Endothelial cell (in vitro differentiated cells): ENCODE measurements at regions not wholly inside any gene's neighbourhood (a gene's known extent, or its start where the extent isn't known, plus 50 kb on each side); places are given as distances from the start of the nearest gene placed in this dataset.

Source experiments
- DNase-seq: peaks from one replicate; pipeline ENCODE4 v3.0.0; 2021; ENCODE audit warnings: low spot score
- H3K27ac Mint-ChIP-seq: one replicate; pipeline ENCODE4 v1.8.0; 2021; ENCODE audit warnings: mixed read lengths, inconsistent platforms; ENCODE audit not compliant: unreplicated experiment
- H3K27me3 Mint-ChIP-seq: one replicate; pipeline ENCODE4 v1.8.0; 2021; ENCODE audit warnings: mild to moderate bottlenecking, moderate library complexity, mixed read lengths, inconsistent platforms; ENCODE audit not compliant: unreplicated experiment
- H3K36me3 Mint-ChIP-seq: one replicate; pipeline ENCODE4 v1.8.0; 2021; ENCODE audit warnings: mild to moderate bottlenecking, low read depth, mixed read lengths, inconsistent platforms; ENCODE audit not compliant: unreplicated experiment
- H3K4me1 Mint-ChIP-seq: one replicate; pipeline ENCODE4 v1.8.0; 2021; ENCODE audit warnings: mild to moderate bottlenecking, mixed read lengths, inconsistent platforms; ENCODE audit not compliant: unreplicated experiment
- H3K4me3 Mint-ChIP-seq: one replicate; pipeline ENCODE4 v1.8.0; 2021; ENCODE audit warnings: mild to moderate bottlenecking, mixed read lengths, inconsistent platforms; ENCODE audit not compliant: unreplicated experiment
- H3K9me3 Mint-ChIP-seq: one replicate; pipeline ENCODE4 v1.8.0; 2021; ENCODE audit warnings: mixed read lengths, inconsistent platforms; ENCODE audit not compliant: unreplicated experiment
- TF ChIP-seq, protein P1 (sequence below): fragments of 200-600 bp; sonication (generic); IDR thresholded peaks from one replicate; pipeline ENCODE4 v1.5.0; 2021; ENCODE audit warnings: antibody characterized with exemption; ENCODE audit not compliant: unreplicated experiment

DNA sequence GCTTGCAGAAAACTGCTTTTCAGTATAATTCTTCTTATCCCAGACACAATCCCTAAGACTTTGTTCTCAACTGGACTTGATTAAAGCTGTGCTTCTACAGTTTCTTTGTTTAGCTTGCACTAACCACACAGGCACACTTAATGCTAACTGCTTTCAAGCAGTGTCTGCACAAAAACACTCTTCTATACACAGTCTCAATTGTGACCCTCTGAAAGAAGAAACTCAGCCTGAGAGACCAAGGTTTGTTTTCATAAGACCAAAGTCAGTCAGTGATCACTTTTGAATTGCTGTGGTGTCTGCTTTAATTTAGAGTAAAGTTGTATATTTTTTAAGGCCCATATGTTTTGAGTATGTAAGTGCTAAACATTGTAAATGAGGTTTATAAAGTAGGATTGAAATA lies 431.2 kb downstream of the KCTD12 start:
- no peaks in the 10 kb centered on the region for H3K9me3 Mint-ChIP-seq
- no peaks in the 10 kb centered on the region for H3K27me3 Mint-ChIP-seq
- no peak for DNase-seq
- TF ChIP-seq, protein P1, sequence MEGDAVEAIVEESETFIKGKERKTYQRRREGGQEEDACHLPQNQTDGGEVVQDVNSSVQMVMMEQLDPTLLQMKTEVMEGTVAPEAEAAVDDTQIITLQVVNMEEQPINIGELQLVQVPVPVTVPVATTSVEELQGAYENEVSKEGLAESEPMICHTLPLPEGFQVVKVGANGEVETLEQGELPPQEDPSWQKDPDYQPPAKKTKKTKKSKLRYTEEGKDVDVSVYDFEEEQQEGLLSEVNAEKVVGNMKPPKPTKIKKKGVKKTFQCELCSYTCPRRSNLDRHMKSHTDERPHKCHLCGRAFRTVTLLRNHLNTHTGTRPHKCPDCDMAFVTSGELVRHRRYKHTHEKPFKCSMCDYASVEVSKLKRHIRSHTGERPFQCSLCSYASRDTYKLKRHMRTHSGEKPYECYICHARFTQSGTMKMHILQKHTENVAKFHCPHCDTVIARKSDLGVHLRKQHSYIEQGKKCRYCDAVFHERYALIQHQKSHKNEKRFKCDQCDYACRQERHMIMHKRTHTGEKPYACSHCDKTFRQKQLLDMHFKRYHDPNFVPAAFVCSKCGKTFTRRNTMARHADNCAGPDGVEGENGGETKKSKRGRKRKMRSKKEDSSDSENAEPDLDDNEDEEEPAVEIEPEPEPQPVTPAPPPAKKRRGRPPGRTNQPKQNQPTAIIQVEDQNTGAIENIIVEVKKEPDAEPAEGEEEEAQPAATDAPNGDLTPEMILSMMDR, result no peak
- no peak overlapping the region for H3K4me3 Mint-ChIP-seq
- no peak overlapping the region for H3K27ac Mint-ChIP-seq
- no peaks in the 10 kb centered on the region for H3K36me3 Mint-ChIP-seq
- H3K4me1 Mint-ChIP-seq, result peaks cover 14% of the 10 kb centered on the region

DNA sequence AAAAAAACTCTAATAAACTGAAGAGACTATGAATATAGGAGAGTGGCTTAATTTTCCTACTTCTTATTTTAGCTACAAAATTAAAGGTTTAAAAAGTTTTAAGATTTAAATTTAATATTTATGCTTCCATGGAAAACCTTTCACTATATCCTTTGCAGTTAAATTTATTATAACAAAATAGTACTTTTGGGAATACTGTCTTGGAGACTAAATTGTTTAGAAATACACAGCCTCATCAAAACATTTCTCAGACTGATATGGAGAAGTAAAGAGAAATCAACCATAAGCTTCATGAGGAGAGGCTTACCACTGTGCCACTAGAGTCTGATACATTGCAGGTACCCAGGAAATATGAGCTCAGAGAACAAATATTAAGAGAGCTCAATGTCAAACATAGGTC lies 436.5 kb downstream of the KCTD12 start:
- Mint-ChIP-seq H3K36me3 (no peaks in the 10 kb centered on the region), H3K27me3 (no peaks in the 10 kb centered on the region), H3K27ac (no peak overlapping the region), H3K4me1 (no peaks in the 10 kb centered on the region), H3K9me3 (no peaks in the 10 kb centered on the region), H3K4me3 (no peak overlapping the region)
- TF ChIP-seq, protein P1, result no peak
- no peak for DNase-seq

DNA sequence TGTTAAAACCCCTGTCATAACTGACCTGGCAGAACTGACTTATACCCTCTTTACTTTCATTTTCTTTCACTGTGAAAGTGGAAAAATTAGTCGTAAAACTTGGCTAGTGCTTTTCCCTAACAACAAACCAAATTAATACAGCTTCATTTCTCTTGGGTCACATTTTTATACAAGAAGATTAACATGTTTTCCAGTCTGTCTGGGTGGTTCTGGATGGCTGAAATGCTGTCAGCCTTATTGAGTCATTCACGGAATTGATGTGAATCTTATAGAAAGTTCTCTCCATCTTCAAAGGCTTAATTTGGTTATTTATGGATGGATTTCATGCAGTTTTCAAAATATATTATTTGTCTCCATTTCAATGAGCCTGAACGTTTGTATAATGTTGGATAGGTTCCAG lies 440.0 kb downstream of the KCTD12 start:
- Mint-ChIP-seq H3K4me3 (no peak overlapping the region), H3K27ac (no peak overlapping the region), H3K36me3 (no peaks in the 10 kb centered on the region), H3K9me3 (no peaks in the 10 kb centered on the region), H3K27me3 (no peaks in the 10 kb centered on the region), H3K4me1 (no peaks in the 10 kb centered on the region)
- DNase-seq, result no peak
- TF ChIP-seq, protein P1, result no peak

DNA sequence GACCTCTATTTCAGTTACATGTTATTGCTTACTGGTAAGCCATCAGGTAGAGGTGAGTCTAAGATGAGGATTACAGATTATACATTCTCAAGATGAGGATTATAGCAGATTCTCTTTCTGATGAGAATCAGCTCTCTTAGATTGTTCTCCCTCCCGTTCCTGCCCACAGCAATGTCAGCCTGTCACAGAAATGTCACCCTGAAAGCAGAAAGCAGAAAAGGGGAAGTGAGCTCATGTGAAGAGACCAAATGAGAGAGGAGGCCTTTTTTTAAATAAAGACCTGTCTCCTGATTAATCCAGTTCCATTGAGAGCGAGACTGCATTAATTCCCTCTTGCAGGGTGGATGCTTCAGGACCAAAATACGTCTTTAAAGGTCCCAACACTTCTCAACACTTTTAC lies 445.6 kb downstream of the KCTD12 start:
- DNase-seq, result no peak
- TF ChIP-seq, protein P1, result no peak
- Mint-ChIP-seq H3K27me3 (peaks cover 3% of the 10 kb centered on the region), H3K9me3 (no peaks in the 10 kb centered on the region), H3K36me3 (no peaks in the 10 kb centered on the region), H3K4me3 (no peak overlapping the region), H3K4me1 (no peaks in the 10 kb centered on the region), H3K27ac (no peak overlapping the region)

DNA sequence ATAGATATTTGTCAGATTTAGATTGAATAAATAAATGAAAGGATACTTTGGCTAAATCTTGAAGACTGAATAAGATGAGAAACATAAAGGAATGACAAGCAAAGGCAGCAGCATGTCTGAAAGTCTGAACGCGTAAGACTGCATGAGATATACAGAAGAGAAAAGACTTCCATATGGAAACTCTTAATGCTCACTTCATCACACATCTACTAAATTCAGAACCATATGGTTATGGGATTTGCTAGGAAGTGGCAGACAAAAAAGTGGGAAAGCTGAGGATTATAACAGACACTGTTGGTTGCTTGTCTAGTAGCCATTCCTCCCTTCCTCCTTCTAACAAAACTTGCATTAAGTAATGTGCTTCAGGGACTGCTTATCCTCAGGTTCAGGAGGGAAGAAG lies 446.7 kb downstream of the KCTD12 start:
- Mint-ChIP-seq H3K27me3 (peaks cover 3% of the 10 kb centered on the region), H3K4me3 (no peak overlapping the region), H3K9me3 (no peaks in the 10 kb centered on the region), H3K27ac (no peak overlapping the region), H3K4me1 (no peaks in the 10 kb centered on the region), H3K36me3 (no peaks in the 10 kb centered on the region)
- DNase-seq, result no peak
- TF ChIP-seq, protein P1, result no peak
